H1 (cell line): ENCODE measurements at regions not wholly inside any gene's neighbourhood (a gene's known extent, or its start where the extent isn't known, plus 50 kb on each side); places are given as distances from the start of the nearest gene placed in this dataset.

Experiments
- CTCF ChIA-PET: fragments of 300-600 bp; sonication (Branson Sonifier 250); formaldehyde crosslinking; loops from one replicate; lab custom pipeline; 2021; ENCODE audit not compliant: partially characterized antibody; lab: Charles Lee
- POLR2A ChIA-PET: fragments of 300-600 bp; sonication (Branson Sonifier 250); formaldehyde crosslinking; loops from one replicate; lab custom pipeline; 2021; ENCODE audit warnings: inconsistent platforms; ENCODE audit not compliant: partially characterized antibody; lab: Charles Lee
- DNase-seq, 2 experiments: peaks; one replicate each; pipeline versions ENCODE4 v3.0.0 to v3.0.0-alpha.2; 2010 to 2022; ENCODE audit warnings: low spot score in 2 of 2, low read depth in 1 of 2, mixed read lengths in 1 of 2
- FAIRE-seq: peaks from 2 replicates; lab custom pipeline; 2011; peaks lifted over from hg19 to GRCh38; lab: Jason Lieb, UNC
- H2AFZ ChIP-seq: 2 replicates; pipeline ENCODE4 v1.8.1; 2012; ENCODE audit warnings: low read length, inconsistent platforms
- H2AK5ac ChIP-seq: 2 replicates; pipeline ENCODE4 v1.6.1; 2013; ENCODE audit warnings: low read depth, low read length
- H2BK120ac ChIP-seq: replicated peaks from 2 replicates; pipeline ENCODE3; 2013; ENCODE audit warnings: low read depth, low read length, inconsistent platforms
- H2BK12ac ChIP-seq: 2 replicates; pipeline ENCODE4 v1.6.1; 2013; ENCODE audit warnings: low read depth, low read length
- H2BK15ac ChIP-seq: 2 replicates; pipeline ENCODE4 v1.6.1; 2013; ENCODE audit warnings: low read length
- H2BK20ac ChIP-seq: 2 replicates; pipeline ENCODE4 v1.6.1; 2013; ENCODE audit warnings: low read length
- H2BK5ac ChIP-seq: 2 replicates; pipeline ENCODE4 v1.6.1; 2013; ENCODE audit warnings: low read depth, low read length
- H3K14ac ChIP-seq: 2 replicates; pipeline ENCODE4 v1.6.1; 2013; ENCODE audit warnings: inconsistent platforms; ENCODE audit not compliant: insufficient read length
- H3K18ac ChIP-seq: 2 replicates; pipeline ENCODE4 v1.6.1; 2013; ENCODE audit warnings: low read length; ENCODE audit errors: extremely low read depth
- H3K23ac ChIP-seq: 2 replicates; pipeline ENCODE4 v1.6.1; 2013; ENCODE audit warnings: inconsistent platforms; ENCODE audit not compliant: insufficient read length
- H3K23me2 ChIP-seq: 2 replicates; pipeline ENCODE4 v1.6.1; 2013; ENCODE audit warnings: low read depth, low read length
- H3K27ac ChIP-seq: 2 replicates; pipeline ENCODE4 v1.6.1; 2011; ENCODE audit warnings: low read depth, low read length, inconsistent platforms
- H3K27me3 ChIP-seq, 4 experiments: replicated peaks in 1 of 4; 1 replicate in 1 of 4; 2 replicates in 3 of 4; pipeline versions ENCODE4 v1.6.1 to v1.8.1; 2011 to 2013; ENCODE audit warnings: low read length in 3 of 4, mild to moderate bottlenecking in 3 of 4, inconsistent platforms in 2 of 4, mixed read lengths in 2 of 4, moderate library complexity in 1 of 4; ENCODE audit not compliant: control insufficient read depth in 3 of 4, insufficient read depth in 3 of 4; ENCODE audit errors: extremely low read depth in 1 of 4
- H3K36me3 ChIP-seq, 4 experiments: 2 replicates each; pipeline versions ENCODE4 v1.6.1 to v1.8.1; 2011 to 2013; ENCODE audit warnings: mild to moderate bottlenecking in 4 of 4, low read length in 3 of 4, moderate library complexity in 2 of 4, control low read depth in 1 of 4, inconsistent platforms in 1 of 4; ENCODE audit not compliant: insufficient read depth in 4 of 4, control insufficient read depth in 2 of 4
- H3K4ac ChIP-seq: replicated peaks from 2 replicates; pipeline ENCODE3; 2013; ENCODE audit warnings: low read length, low read depth, mixed read lengths, inconsistent platforms; ENCODE audit not compliant: insufficient read length
- H3K4me1 ChIP-seq, 4 experiments: replicated peaks in 1 of 4; 1 replicate in 1 of 4; 2 replicates in 3 of 4; pipeline versions ENCODE4 v1.6.1 to v1.8.1; 2011 to 2013; ENCODE audit warnings: low read length in 3 of 4, inconsistent platforms in 2 of 4, mixed read lengths in 1 of 4; ENCODE audit not compliant: insufficient read depth in 4 of 4, control insufficient read depth in 3 of 4
- H3K4me2 ChIP-seq, 2 experiments: 2 replicates each; pipeline versions ENCODE4 v1.6.1 to v1.8.1; 2011 to 2013; ENCODE audit warnings: low read depth in 2 of 2, low read length in 2 of 2, control low read depth in 1 of 2, inconsistent platforms in 1 of 2, mild to moderate bottlenecking in 1 of 2; ENCODE audit not compliant: insufficient read depth in 1 of 2
- H3K4me3 ChIP-seq, 4 experiments: fragments of 200-600, 300-600 bp in 1 of 4; sonication (generic), shearing (Covaris generic), sonication (Bioruptor Twin) in 1 of 4; 2 replicates each; pipeline versions ENCODE4 v1.5.1 to v1.8.1; 2011 to 2016; ENCODE audit warnings: low read length in 4 of 4, low read depth in 3 of 4, control low read depth in 2 of 4, inconsistent platforms in 2 of 4, mild to moderate bottlenecking in 2 of 4, mixed read lengths in 1 of 4, moderate library complexity in 1 of 4; ENCODE audit not compliant: insufficient read depth in 2 of 4; ENCODE audit errors: extremely low read depth in 1 of 4
- H3K56ac ChIP-seq: replicated peaks from 2 replicates; pipeline ENCODE3; 2013; ENCODE audit warnings: low read depth, mild to moderate bottlenecking, mixed read lengths, low read length, inconsistent platforms; ENCODE audit not compliant: insufficient read length
- H3K79me1 ChIP-seq: 2 replicates; pipeline ENCODE4 v1.6.1; 2013; ENCODE audit warnings: low read depth, low read length, control low read depth
- H3K79me2 ChIP-seq, 2 experiments: 2 replicates each; pipeline versions ENCODE4 v1.6.1 to v1.8.1; 2012 to 2013; ENCODE audit warnings: low read length in 2 of 2, mild to moderate bottlenecking in 2 of 2, inconsistent platforms in 1 of 2; ENCODE audit not compliant: insufficient read depth in 2 of 2, control insufficient read depth in 1 of 2
- H3K9ac ChIP-seq, 4 experiments: replicated peaks in 1 of 4; 1 replicate in 1 of 4; 2 replicates in 3 of 4; pipeline versions ENCODE4 v1.6.1 to v1.8.1; 2011 to 2013; ENCODE audit warnings: low read depth in 3 of 4, low read length in 3 of 4, control low read depth in 2 of 4, mild to moderate bottlenecking in 2 of 4, moderate library complexity in 2 of 4, inconsistent platforms in 1 of 4; ENCODE audit errors: extremely low read depth in 1 of 4
- H3K9me3 ChIP-seq, 2 experiments: 2 replicates each; pipeline versions ENCODE4 v1.6.1 to v1.8.1; 2012 to 2013; ENCODE audit warnings: mild to moderate bottlenecking in 2 of 2, moderate library complexity in 2 of 2, control low read depth in 1 of 2, inconsistent platforms in 1 of 2, low read depth in 1 of 2, low read length in 1 of 2, mixed read lengths in 1 of 2; ENCODE audit not compliant: insufficient read depth in 2 of 2
- H4K20me1 ChIP-seq, 2 experiments: replicated peaks in 1 of 2; 2 replicates each; pipeline versions ENCODE3 to v1.8.1; 2011 to 2013; ENCODE audit warnings: inconsistent platforms in 2 of 2, low read length in 2 of 2, mild to moderate bottlenecking in 1 of 2; ENCODE audit not compliant: insufficient read depth in 2 of 2, control insufficient read depth in 1 of 2
- H4K5ac ChIP-seq: 2 replicates; pipeline ENCODE4 v1.6.1; 2013; ENCODE audit warnings: low read length, low read depth, mixed read lengths, inconsistent platforms; ENCODE audit not compliant: insufficient read length
- H4K8ac ChIP-seq: 2 replicates; pipeline ENCODE4 v1.8.0; 2013; ENCODE audit warnings: mild to moderate bottlenecking, moderate library complexity, low read length, inconsistent platforms; ENCODE audit not compliant: insufficient read depth; ENCODE audit errors: extremely low read depth
- H4K91ac ChIP-seq: replicated peaks from 2 replicates; pipeline ENCODE3; 2013; ENCODE audit warnings: low read length, mixed read lengths, inconsistent platforms; ENCODE audit not compliant: insufficient read length
- ASH2L ChIP-seq: fragments of 200-600, 300-600 bp; sonication (generic); IDR thresholded peaks from one replicate; pipeline ENCODE4 v1.7.1; 2017; ENCODE audit warnings: low read length
- CREB1 ChIP-seq: IDR thresholded peaks from 2 replicates; pipeline ENCODE4 v1.6.1; 2012; ENCODE audit warnings: inconsistent platforms
- EGR1 ChIP-seq: IDR thresholded peaks from 2 replicates; pipeline ENCODE4 v1.6.1; 2011; ENCODE audit warnings: low read depth, low read length, borderline replicate concordance
- GABPA ChIP-seq: IDR thresholded peaks from 2 replicates; pipeline ENCODE4 v1.6.1; 2011; ENCODE audit warnings: mild to moderate bottlenecking, low read length, moderate library complexity, borderline replicate concordance; ENCODE audit not compliant: insufficient read depth
- HDAC6 ChIP-seq: IDR thresholded peaks from one replicate; pipeline ENCODE4 v1.7.1; 2012; ENCODE audit warnings: low read depth, mild to moderate bottlenecking, inconsistent platforms, low read length, moderate library complexity
- MAX ChIP-seq: IDR thresholded peaks from 2 replicates; pipeline ENCODE4 v1.6.1; 2012; ENCODE audit warnings: inconsistent platforms
- NANOG ChIP-seq: IDR thresholded peaks from 2 replicates; pipeline ENCODE4 v1.6.1; 2011; ENCODE audit warnings: low read length, low read depth, mild to moderate bottlenecking, inconsistent platforms; ENCODE audit not compliant: insufficient read depth, poor library complexity, severe bottlenecking
- RBBP5 ChIP-seq: IDR thresholded peaks from 2 replicates; pipeline ENCODE4 v1.7.1; 2012; ENCODE audit warnings: low read depth, mild to moderate bottlenecking, inconsistent platforms, low read length, moderate library complexity, borderline replicate concordance
- RFX5 ChIP-seq: IDR thresholded peaks from 2 replicates; pipeline ENCODE4 v1.6.1; 2011; ENCODE audit warnings: low read depth, low read length, improper control_type of control experiment, borderline replicate concordance
- RNF2 ChIP-seq: fragments of 200-900, 300-1000 bp; sonication (generic); IDR thresholded peaks from 2 replicates; pipeline ENCODE4 v1.7.1; 2016; ENCODE audit warnings: borderline replicate concordance, low read depth, mild to moderate bottlenecking, antibody characterized with exemption, low read length; ENCODE audit not compliant: poor library complexity, severe bottlenecking; ENCODE audit errors: missing control alignments
- RXRA ChIP-seq: IDR thresholded peaks from 2 replicates; pipeline ENCODE4 v1.6.1; 2011; ENCODE audit warnings: low read depth, mild to moderate bottlenecking, low read length, moderate library complexity; ENCODE audit not compliant: insufficient read depth
- SIN3A ChIP-seq, 2 experiments: IDR thresholded peaks in 1 of 2; conservative IDR thresholded peaks in 1 of 2; 2 replicates each; pipeline ENCODE4 v1.6.1; 2011 to 2012; ENCODE audit warnings: low read length in 2 of 2, improper control_type of control experiment in 1 of 2, low read depth in 1 of 2, mild to moderate bottlenecking in 1 of 2
- SIRT6 ChIP-seq: IDR thresholded peaks from one replicate; pipeline ENCODE4 v1.7.1; 2012; ENCODE audit warnings: low read length, inconsistent platforms
- SP2 ChIP-seq: IDR thresholded peaks from 2 replicates; pipeline ENCODE4 v1.6.1; 2012; ENCODE audit warnings: mild to moderate bottlenecking, low read length, inconsistent platforms
- TBP ChIP-seq: IDR thresholded peaks from 2 replicates; pipeline ENCODE4 v1.6.1; 2011; ENCODE audit warnings: low read depth, low read length, improper control_type of control experiment
- TEAD4 ChIP-seq: IDR thresholded peaks from 2 replicates; pipeline ENCODE4 v1.6.1; 2012; ENCODE audit warnings: low read depth, low read length, inconsistent platforms, mixed read lengths
- YY1 ChIP-seq: IDR thresholded peaks from 2 replicates; pipeline ENCODE4 v1.6.1; 2011; ENCODE audit warnings: low read depth, mild to moderate bottlenecking, low read length

GRCh38 chr3:4036046-4036445, 236.8 kb downstream of the LRRN1 start:
- FAIRE-seq (no peak), DNase-seq (no peak)
- Histone ChIP-seq H4K8ac (no peak overlapping the region), H3K4me3 (no peak overlapping the region), H3K23me2 (no peaks in the 10 kb centered on the region), H2BK15ac (no peak overlapping the region), H3K4me1 (no peaks in the 10 kb centered on the region), H3K23ac (no peak overlapping the region), H3K14ac (no peak overlapping the region), H3K36me3 (no peaks in the 10 kb centered on the region), H3K9me3 (no peaks in the 10 kb centered on the region), H3K27me3 (no peaks in the 10 kb centered on the region), H3K56ac (no peak overlapping the region), H3K9ac (no peak overlapping the region), H2AK5ac (no peak overlapping the region), H2AFZ (no peak overlapping the region), H3K79me1 (no peaks in the 10 kb centered on the region), H4K5ac (no peak overlapping the region), H4K20me1 (no peaks in the 10 kb centered on the region), H2BK120ac (no peak overlapping the region), H3K4me2 (no peak overlapping the region), H3K4ac (no peak overlapping the region), H2BK5ac (no peak overlapping the region), H4K91ac (no peak overlapping the region), H3K79me2 (no peaks in the 10 kb centered on the region), H2BK12ac (no peak overlapping the region), H3K18ac (no peak overlapping the region), H2BK20ac (no peak overlapping the region), H3K27ac (no peak overlapping the region)
- ChIA-PET POLR2A (no interaction called here), CTCF (interaction anchor here (1.2 kb wide), 1 partner anchor 35 kb away, joined by 3 read pairs; no protein-coding TSS in a partner anchor)
- TF ChIP-seq CREB1: no peak
- TF ChIP-seq NANOG: no peak
- TF ChIP-seq GABPA: no peak
- no peak for TF ChIP-seq YY1
- no peak for TF ChIP-seq SP2
- no peak for TF ChIP-seq ASH2L
- TF ChIP-seq RNF2: no peak
- no peak for TF ChIP-seq RXRA
- TF ChIP-seq TEAD4: no peak
- no peak for TF ChIP-seq RBBP5
- no peak for TF ChIP-seq MAX
- no peak for TF ChIP-seq RFX5
- no peak for TF ChIP-seq EGR1
- no peak for TF ChIP-seq TBP
- TF ChIP-seq SIRT6: no peak
- no peak for TF ChIP-seq HDAC6
- TF ChIP-seq SIN3A (conservative IDR thresholded peaks at IDR 0.05 in 1 of 2, IDR thresholded peaks at IDR 0.05 in 1 of 2; ENCODE audit: low read depth in 1 of 2, low read length in 2 of 2): no peak
